HepG2 (cell line): ENCODE measurements at regions not wholly inside any gene's neighbourhood (a gene's known extent, or its start where the extent isn't known, plus 50 kb on each side); places are given as distances from the start of the nearest gene placed in this dataset.

ENCODE experiments used
- ATAC-seq: fragments of 200-7000 bp; cut with Tn5 transposase; 3 replicates; pipeline ENCODE4 v1.9.1; 2020; ENCODE audit warnings: mild to moderate bottlenecking, moderate library complexity
- BruUV-seq: library from RNA; stranded (reverse); fragments of 400-500 nt; replicated peaks from 2 replicates; lab custom pipeline; 2021; lab: Mats Ljungman, UMichigan
- CTCF ChIA-PET: fragments of 300-600 bp; formaldehyde crosslinking; extraction: SDS; loops from one replicate; lab custom pipeline; 2021; ENCODE audit warnings: low total read pairs, inconsistent platforms, low intra/inter-chr PET ratio; lab: Yijun Ruan, JAX
- POLR2A ChIA-PET: fragments of 350-600 bp; sonication (Branson Sonifier 250); formaldehyde crosslinking; loops from one replicate; lab custom pipeline; 2020; ENCODE audit warnings: antibody characterized with exemption, inconsistent platforms; lab: Yijun Ruan, JAX
- DNase-seq: peaks from one replicate; pipeline ENCODE4 v3.0.0-alpha.2; 2015; ENCODE audit warnings: low spot score
- FAIRE-seq: peaks from 3 replicates; lab custom pipeline; 2011; peaks lifted over from hg19 to GRCh38; lab: Jason Lieb, UNC
- H2AFZ ChIP-seq: one replicate; pipeline ENCODE4 v1.6.1; 2011; ENCODE audit warnings: low read length, inconsistent platforms
- H3K27ac ChIP-seq: fragments of 300-600 bp; 3 replicates; pipeline ENCODE4 v1.8.0; 2011; ENCODE audit warnings: mixed run types, mild to moderate bottlenecking, mixed read lengths, low read length, inconsistent platforms; ENCODE audit not compliant: insufficient read depth; ENCODE audit errors: extremely low read length
- H3K27me3 ChIP-seq, 2 experiments: fragments of 200-600 bp in 1 of 2; 2 replicates in 1 of 2; 3 replicates in 1 of 2; pipeline versions ENCODE4 v1.6.0 to v1.8.0; 2011; ENCODE audit warnings: low read length in 2 of 2, mild to moderate bottlenecking in 2 of 2, moderate library complexity in 2 of 2, inconsistent platforms in 1 of 2; ENCODE audit not compliant: insufficient read depth in 2 of 2, control insufficient read depth in 1 of 2
- H3K36me3 ChIP-seq, 2 experiments: fragments of 200-600 bp in 1 of 2; replicated peaks in 1 of 2; 2 replicates in 1 of 2; 3 replicates in 1 of 2; pipeline versions ENCODE4 v1.5.1 to v1.8.0; 2011; ENCODE audit warnings: low read length in 2 of 2, inconsistent platforms in 1 of 2; ENCODE audit not compliant: insufficient read depth in 2 of 2, control insufficient read depth in 1 of 2
- H3K4me1 ChIP-seq: 2 replicates; pipeline ENCODE4 v1.5.1; 2012; ENCODE audit warnings: low read length, inconsistent platforms; ENCODE audit not compliant: insufficient read depth
- H3K4me2 ChIP-seq: 2 replicates; pipeline ENCODE4 v1.6.0; 2011; ENCODE audit warnings: low read depth, low read length, inconsistent platforms
- H3K4me3 ChIP-seq, 3 experiments: fragments of 200-600 bp in 1 of 3; sonication (generic), shearing (Covaris generic) in 1 of 3; replicated peaks in 1 of 3; 2 replicates each; pipeline ENCODE4 v1.5.1; 2011 to 2016; ENCODE audit warnings: low read length in 3 of 3, inconsistent platforms in 2 of 3, low read depth in 2 of 3, mild to moderate bottlenecking in 2 of 3, control low read depth in 1 of 3, mixed read lengths in 1 of 3; ENCODE audit not compliant: insufficient read depth in 1 of 3
- H3K79me2 ChIP-seq: one replicate; pipeline ENCODE4 v1.6.1; 2011; ENCODE audit warnings: low read length, inconsistent platforms; ENCODE audit not compliant: insufficient read depth
- H3K9ac ChIP-seq: 2 replicates; pipeline ENCODE4 v1.6.0; 2011; ENCODE audit warnings: mild to moderate bottlenecking, low read depth, low read length, inconsistent platforms; ENCODE audit not compliant: insufficient read depth
- H3K9me3 ChIP-seq: 2 replicates; pipeline ENCODE4 v1.5.1; 2012; ENCODE audit warnings: mild to moderate bottlenecking, low read length
- H4K20me1 ChIP-seq: 2 replicates; pipeline ENCODE4 v1.6.0; 2011; ENCODE audit warnings: inconsistent platforms, mild to moderate bottlenecking, low read length, moderate library complexity; ENCODE audit not compliant: insufficient read depth
- CCDC6 ChIP-seq: sonication (generic); formaldehyde crosslinking; IDR thresholded peaks from 2 replicates; pipeline ENCODE4 v1.8.1; 2022; ENCODE audit warnings: mild to moderate bottlenecking, missing genetic modification reagents, moderate library complexity
- GATAD2A ChIP-seq: IDR thresholded peaks from 2 replicates; pipeline ENCODE4 v1.6.1; 2016
- KLF15 ChIP-seq: sonication (generic); formaldehyde crosslinking; IDR thresholded peaks from 2 replicates; pipeline ENCODE4 v1.8.1; 2023; ENCODE audit warnings: borderline replicate concordance, mild to moderate bottlenecking, inconsistent platforms, missing genetic modification reagents, mixed read lengths
- MAFF ChIP-seq: IDR thresholded peaks from 2 replicates; pipeline ENCODE4 v1.6.1; 2011; ENCODE audit warnings: low read depth, low read length, improper control_type of control experiment
- MAFK ChIP-seq, 2 experiments: IDR thresholded peaks in 1 of 2; conservative IDR thresholded peaks in 1 of 2; 2 replicates each; pipeline ENCODE4 v1.6.1; 2011; ENCODE audit warnings: improper control_type of control experiment in 2 of 2, low read length in 2 of 2
- PITX1 ChIP-seq: sonication (generic); formaldehyde crosslinking; IDR thresholded peaks from 2 replicates; pipeline ENCODE4 v1.5.1; 2020; ENCODE audit warnings: mild to moderate bottlenecking, missing genetic modification reagents
- RAD21 ChIP-seq: fragments of 450-650 bp; formaldehyde crosslinking; IDR thresholded peaks from 2 replicates; pipeline ENCODE4 v1.5.0; 2020; ENCODE audit warnings: mild to moderate bottlenecking
- ZMAT3 ChIP-seq: sonication (generic); formaldehyde crosslinking; conservative IDR thresholded peaks from 2 replicates; pipeline ENCODE4 v1.7.0; 2021; ENCODE audit warnings: missing genetic modification reagents
- ZNF263 ChIP-seq: sonication (generic); formaldehyde crosslinking; IDR thresholded peaks from 2 replicates; pipeline ENCODE4 v1.4.0; 2020; ENCODE audit warnings: missing genetic modification reagents
- ZNF274 ChIP-seq: sonication (generic); formaldehyde crosslinking; IDR thresholded peaks from 2 replicates; pipeline ENCODE4 v1.5.1; 2020; ENCODE audit warnings: mild to moderate bottlenecking, missing genetic modification reagents
- ZNF644 ChIP-seq: IDR thresholded peaks from 2 replicates; pipeline ENCODE4 v1.6.1; 2016; ENCODE audit warnings: low read depth
- ZNF652 ChIP-seq: IDR thresholded peaks from 2 replicates; pipeline ENCODE4 v1.6.1; 2016; ENCODE audit warnings: low read depth, borderline replicate concordance
- WGBS: methylation state at CpG from one replicate; pipeline ENCODE4 v1.1.6; 2017; ENCODE audit warnings: low lambda C conversion rate; 5-methylcytosine and 5-hydroxymethylcytosine counted together
- in situ Hi-C: cut with HindIII; loops from 2 replicates; pipeline ENCODE4 v1.10.0; 2017; ENCODE audit warnings: low pct_unique_long_range_greater_than_20kb; ENCODE audit not compliant: extremely low pct_ligation_motif_present
- intact Hi-C: fragments of 100-400 bp; cut with micrococcal nuclease; formaldehyde crosslinking; loops from one replicate; pipeline ENCODE4 v1.10.0; 2022; ENCODE audit not compliant: unreplicated experiment

DNA sequence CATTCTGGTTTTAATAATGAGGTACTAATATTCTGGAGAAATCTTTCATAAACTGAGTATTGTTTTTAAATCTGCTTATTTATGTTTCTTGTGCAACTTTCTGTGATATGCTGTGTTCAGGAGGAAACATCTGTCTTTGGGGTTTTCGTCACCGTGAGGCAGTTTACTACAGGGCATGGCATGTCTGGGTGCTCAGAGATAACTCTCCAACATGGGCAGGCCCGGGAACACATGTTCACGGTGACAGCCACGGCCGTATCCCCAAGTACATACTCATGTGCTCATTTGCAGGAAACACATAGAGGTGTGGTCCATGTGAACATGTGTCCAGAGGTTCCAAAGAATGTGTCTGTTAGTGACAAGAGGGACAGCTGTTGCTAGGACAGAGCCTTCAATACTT, 62.1 kb upstream of the CNKSR3 start:
- Histone ChIP-seq H3K9me3 (no peaks in the 10 kb centered on the region), H3K36me3 (no peaks in the 10 kb centered on the region)
- intact Hi-C loops, result no loop called here
- 23% methylated on average over 6 of the region's 6 CpGs for WGBS
- no peak for TF ChIP-seq ZNF274
- TF ChIP-seq ZNF263, result no peak
- TF ChIP-seq PITX1 (CRISPR knock-in tag), result no peak
- no peak for TF ChIP-seq ZMAT3 (CRISPR knock-in tag)
- no peak for TF ChIP-seq CCDC6 (CRISPR knock-in tag)
- TF ChIP-seq KLF15 (CRISPR knock-in tag), result no peak
- TF ChIP-seq, all 625 proteins: peak for 0
- ATAC-seq (no peak; the same call in 2 of the 3 replicates), FAIRE-seq (no peak), DNase-seq (no peak)
- Histone ChIP-seq H3K4me3 (no peak overlapping the region), H3K4me1 (peaks cover 5% of the 10 kb centered on the region), H3K27ac (no peak overlapping the region), H3K27me3 (no peaks in the 10 kb centered on the region), H2AFZ (no peak overlapping the region), H3K79me2 (no peaks in the 10 kb centered on the region), H4K20me1 (no peaks in the 10 kb centered on the region), H3K4me2 (no peak overlapping the region), H3K9ac (no peak overlapping the region)
- in situ Hi-C loops, result no loop called here
- ChIA-PET POLR2A (no interaction called here), CTCF (no interaction called here)
- BruUV-seq, result no TSS peak

DNA sequence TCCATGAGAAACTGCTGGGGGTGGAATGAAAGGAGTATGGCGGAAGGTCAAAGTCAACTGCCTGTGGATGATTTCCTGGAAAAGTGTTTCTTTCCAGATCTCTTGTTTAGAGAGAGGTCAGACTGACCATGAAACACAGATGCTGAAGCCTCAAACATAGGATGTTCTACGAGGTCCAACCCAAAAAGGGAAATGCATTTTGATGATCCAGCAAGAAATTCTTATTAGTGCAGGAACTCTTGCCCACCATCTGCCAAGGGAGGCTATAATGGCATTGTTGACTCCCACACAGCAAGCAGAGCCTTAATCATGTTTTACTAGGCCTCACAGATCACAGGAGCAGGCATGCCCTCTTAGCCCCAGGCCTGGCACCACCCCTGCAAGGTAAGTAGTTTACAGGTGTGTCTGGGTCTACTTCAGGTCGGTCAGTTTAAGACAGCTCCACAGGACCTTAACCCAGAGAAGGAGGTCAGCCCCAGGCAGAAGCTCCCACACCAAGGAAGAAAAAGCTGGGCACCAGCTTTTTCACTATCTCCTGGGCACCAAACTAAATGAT, 67.6 kb upstream of the CNKSR3 start:
- 64% methylated on average over 3 of the region's 3 CpGs for WGBS
- in situ Hi-C loops, result no loop called here
- H3K4me1 ChIP-seq, result peaks cover 11% of the 10 kb centered on the region
- no peak overlapping the region for H3K9ac ChIP-seq
- no peaks in the 10 kb centered on the region for H3K36me3 ChIP-seq
- H3K79me2 ChIP-seq, result no peaks in the 10 kb centered on the region
- no TSS peak for BruUV-seq
- ATAC-seq (no peak), DNase-seq (no peak), FAIRE-seq (no peak)
- POLR2A ChIA-PET, result no interaction called here
- no peak overlapping the region for H3K27ac ChIP-seq
- CTCF ChIA-PET, result no interaction called here
- TF ChIP-seq RAD21 (CRISPR knock-in tag) (no peak), MAFK (conservative IDR thresholded peaks at IDR 0.05 in 1 of 2, IDR thresholded peaks at IDR 0.05 in 1 of 2; ENCODE audit: low read length in 2 of 2) (peak; percentile 67 to 71), MAFF (0 out of 2 replicates have a peak, but pooled peaks have one; percentile 37), GATAD2A (no peak), ZNF644 (0 out of 2 replicates have a peak, but pooled peaks have one; percentile 28), ZNF652 (no peak)
- intact Hi-C loops, result no loop called here
- H3K27me3 ChIP-seq, result no peaks in the 10 kb centered on the region
- H3K4me3 ChIP-seq, result no peak overlapping the region
- H2AFZ ChIP-seq, result no peak overlapping the region
- H4K20me1 ChIP-seq, result no peaks in the 10 kb centered on the region
- H3K9me3 ChIP-seq, result no peaks in the 10 kb centered on the region
- no peak overlapping the region for H3K4me2 ChIP-seq
